DOHH2 (cell line): ENCODE measurements at regions not wholly inside any gene's neighbourhood (a gene's known extent, or its start where the extent isn't known, plus 50 kb on each side); places are given as distances from the start of the nearest gene placed in this dataset.

ENCODE experiments used
- H3F3A ChIP-seq: fragments of 200-600 bp; sonication (generic), shearing (Covaris generic); 2 replicates; pipeline ENCODE4 v1.6.0; 2016; ENCODE audit warnings: antibody characterized with exemption, mild to moderate bottlenecking; ENCODE audit not compliant: control insufficient read depth, insufficient read depth
- H3K27ac ChIP-seq: fragments of 200-600 bp; sonication (generic); 2 replicates; pipeline ENCODE4 v1.5.1; 2014; ENCODE audit warnings: low read depth, mild to moderate bottlenecking, low read length, moderate library complexity
- H3K27me3 ChIP-seq: fragments of 200-600 bp; sonication (generic); 2 replicates; pipeline ENCODE4 v1.6.1; 2014; ENCODE audit warnings: mild to moderate bottlenecking, low read length, mixed read lengths; ENCODE audit not compliant: control insufficient read depth
- H3K36me3 ChIP-seq: fragments of 200-600 bp; sonication (generic); 2 replicates; pipeline ENCODE4 v1.6.1; 2014; ENCODE audit warnings: mild to moderate bottlenecking, low read length, moderate library complexity, mixed read lengths; ENCODE audit not compliant: control insufficient read depth
- H3K4me1 ChIP-seq: fragments of 200-600 bp; sonication (generic); 2 replicates; pipeline ENCODE4 v1.6.1; 2014; ENCODE audit warnings: mild to moderate bottlenecking, low read length, mixed read lengths; ENCODE audit not compliant: control insufficient read depth
- H3K4me2 ChIP-seq: fragments of 200-600 bp; sonication (generic); 2 replicates; pipeline ENCODE4 v1.6.0; 2014; ENCODE audit warnings: mild to moderate bottlenecking, low read length, moderate library complexity
- H3K4me3 ChIP-seq: fragments of 200-600 bp; sonication (generic); 2 replicates; pipeline ENCODE4 v1.5.1; 2014; ENCODE audit warnings: mild to moderate bottlenecking, low read length, mixed read lengths
- H3K79me2 ChIP-seq: fragments of 200-600 bp; sonication (generic); 2 replicates; pipeline ENCODE4 v1.6.1; 2014; ENCODE audit warnings: mild to moderate bottlenecking, low read length, mixed read lengths; ENCODE audit not compliant: control insufficient read depth
- H3K9me2 ChIP-seq: fragments of 200-600 bp; sonication (generic); replicated peaks from 2 replicates; pipeline ENCODE4 v1.6.1; 2014; ENCODE audit warnings: mild to moderate bottlenecking, low read length, mixed read lengths; ENCODE audit not compliant: control insufficient read depth
- H3K9me3 ChIP-seq: fragments of 200-600 bp; sonication (generic); 2 replicates; pipeline ENCODE4 v1.6.1; 2014; ENCODE audit warnings: antibody characterized with exemption, low read length, mixed read lengths; ENCODE audit not compliant: control insufficient read depth, insufficient read depth
- H4K20me1 ChIP-seq: fragments of 200-600 bp; sonication (generic); 2 replicates; pipeline ENCODE4 v1.6.0; 2014; ENCODE audit warnings: low read depth, mild to moderate bottlenecking, antibody characterized with exemption, low read length, moderate library complexity; ENCODE audit not compliant: control insufficient read depth, insufficient read depth
- EZH2phosphoT487 ChIP-seq: fragments of 200-600 bp; sonication (generic); IDR thresholded peaks from 2 replicates; pipeline ENCODE4 v1.6.1; 2017; ENCODE audit warnings: borderline replicate concordance, mild to moderate bottlenecking, antibody characterized with exemption, low read length, moderate library complexity, mixed read lengths
- TF ChIP-seq, protein P1 (sequence below): fragments of 200-600 bp; sonication (generic); IDR thresholded peaks from one replicate; pipeline ENCODE4 v1.5.1; 2014; ENCODE audit warnings: antibody characterized with exemption, mild to moderate bottlenecking, low read depth, low read length; ENCODE audit not compliant: poor library complexity, severe bottlenecking

GRCh38 chr15:25557926-25558325 lies 119.1 kb upstream of the UBE3A start:
- no peaks in the 10 kb centered on the region for H3K27me3 ChIP-seq

GRCh38 chr15:25556136-25556535 lies 117.3 kb upstream of the UBE3A start:
- Histone ChIP-seq H3K4me2 (no peak overlapping the region), H3K9me2 (no peaks in the 10 kb centered on the region), H4K20me1 (no peaks in the 10 kb centered on the region), H3K27me3 (no peaks in the 10 kb centered on the region), H3K4me1 (no peaks in the 10 kb centered on the region), H3K9me3 (peaks cover 19% of the 10 kb centered on the region; the same call in 1 of the 2 replicates), H3K79me2 (no peaks in the 10 kb centered on the region), H3F3A (no peaks in the 10 kb centered on the region), H3K4me3 (no peak overlapping the region), H3K36me3 (no peaks in the 10 kb centered on the region), H3K27ac (no peak overlapping the region)
- TF ChIP-seq EZH2phosphoT487 = no peak
- TF ChIP-seq, protein P1, sequence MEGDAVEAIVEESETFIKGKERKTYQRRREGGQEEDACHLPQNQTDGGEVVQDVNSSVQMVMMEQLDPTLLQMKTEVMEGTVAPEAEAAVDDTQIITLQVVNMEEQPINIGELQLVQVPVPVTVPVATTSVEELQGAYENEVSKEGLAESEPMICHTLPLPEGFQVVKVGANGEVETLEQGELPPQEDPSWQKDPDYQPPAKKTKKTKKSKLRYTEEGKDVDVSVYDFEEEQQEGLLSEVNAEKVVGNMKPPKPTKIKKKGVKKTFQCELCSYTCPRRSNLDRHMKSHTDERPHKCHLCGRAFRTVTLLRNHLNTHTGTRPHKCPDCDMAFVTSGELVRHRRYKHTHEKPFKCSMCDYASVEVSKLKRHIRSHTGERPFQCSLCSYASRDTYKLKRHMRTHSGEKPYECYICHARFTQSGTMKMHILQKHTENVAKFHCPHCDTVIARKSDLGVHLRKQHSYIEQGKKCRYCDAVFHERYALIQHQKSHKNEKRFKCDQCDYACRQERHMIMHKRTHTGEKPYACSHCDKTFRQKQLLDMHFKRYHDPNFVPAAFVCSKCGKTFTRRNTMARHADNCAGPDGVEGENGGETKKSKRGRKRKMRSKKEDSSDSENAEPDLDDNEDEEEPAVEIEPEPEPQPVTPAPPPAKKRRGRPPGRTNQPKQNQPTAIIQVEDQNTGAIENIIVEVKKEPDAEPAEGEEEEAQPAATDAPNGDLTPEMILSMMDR = no peak

More at GRCh38 chr15:25557926-25558325, 119.1 kb upstream of the UBE3A start:
- H3K4me2 ChIP-seq = no peak overlapping the region
- no peaks in the 10 kb centered on the region for H3K36me3 ChIP-seq
- no peak overlapping the region for H3K27ac ChIP-seq
- H3K79me2 ChIP-seq = no peaks in the 10 kb centered on the region
- H3F3A ChIP-seq = no peaks in the 10 kb centered on the region
- H3K9me3 ChIP-seq = peaks cover 19% of the 10 kb centered on the region; the same call in 1 of the 2 replicates
- H3K4me1 ChIP-seq = no peaks in the 10 kb centered on the region
- no peak for TF ChIP-seq EZH2phosphoT487
- TF ChIP-seq, protein P1 = no peak
- no peaks in the 10 kb centered on the region for H4K20me1 ChIP-seq
- no peaks in the 10 kb centered on the region for H3K9me2 ChIP-seq
- no peak overlapping the region for H3K4me3 ChIP-seq

DNA sequence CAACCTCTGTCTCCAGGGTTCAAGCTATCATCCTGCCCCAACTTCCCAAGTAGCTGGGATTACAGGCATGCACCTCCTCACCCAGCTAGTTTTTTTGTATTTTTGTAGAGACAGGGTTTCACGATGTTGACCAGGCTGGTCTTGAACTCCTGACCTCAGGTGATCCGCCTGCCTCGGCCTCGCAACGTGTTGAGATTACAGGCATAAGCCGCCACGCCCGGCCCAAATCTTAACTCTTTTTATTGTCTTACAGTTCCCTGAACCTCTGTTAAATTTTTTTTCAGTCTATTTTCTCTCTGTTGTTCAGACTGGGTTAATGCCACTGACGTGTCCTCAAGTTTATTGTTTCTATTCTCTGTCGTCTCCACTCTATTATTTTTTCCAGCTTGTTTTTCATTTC lies 115.8 kb upstream of the UBE3A start:
- H3F3A ChIP-seq = no peaks in the 10 kb centered on the region
- no peaks in the 10 kb centered on the region for H4K20me1 ChIP-seq
- H3K79me2 ChIP-seq = no peaks in the 10 kb centered on the region
- no peaks in the 10 kb centered on the region for H3K9me2 ChIP-seq
- TF ChIP-seq, protein P1 = no peak
- TF ChIP-seq EZH2phosphoT487 = no peak
- peaks cover 12% of the 10 kb centered on the region; the same call in 1 of the 2 replicates for H3K9me3 ChIP-seq
- no peak overlapping the region for H3K4me3 ChIP-seq
- no peak overlapping the region for H3K4me2 ChIP-seq
- no peaks in the 10 kb centered on the region for H3K4me1 ChIP-seq
- H3K27me3 ChIP-seq = no peaks in the 10 kb centered on the region
- H3K36me3 ChIP-seq = no peaks in the 10 kb centered on the region
- H3K27ac ChIP-seq = no peak overlapping the region
